GM12878 (cell line): ENCODE measurements at regions not wholly inside any gene's neighbourhood (a gene's known extent, or its start where the extent isn't known, plus 50 kb on each side); places are given as distances from the start of the nearest gene placed in this dataset.

Experiments
- ATAC-seq: fragments of 200-7000 bp; cut with Tn5 transposase; 3 replicates; pipeline ENCODE4 v1.9.1; 2020; ENCODE audit warnings: mild to moderate bottlenecking, moderate library complexity
- BruUV-seq: library from RNA; stranded (reverse); fragments of 400-500 nt; replicated peaks from 2 replicates; lab custom pipeline; 2021; lab: Mats Ljungman, UMichigan
- CTCF ChIA-PET: fragments of 300-600 bp; sonication (Branson Sonifier 250); formaldehyde crosslinking; extraction: SDS; loops from one replicate; lab custom pipeline; 2021; ENCODE audit warnings: inconsistent platforms; lab: Yijun Ruan, JAX
- POLR2A ChIA-PET: fragments of 350-600 bp; formaldehyde crosslinking; extraction: SDS; loops from one replicate; lab custom pipeline; 2021; ENCODE audit warnings: inconsistent platforms; lab: Charles Lee
- RAD21 ChIA-PET: fragments of 300-600 bp; sonication (Branson Sonifier 250); formaldehyde crosslinking; loops from one replicate; lab custom pipeline; 2023; ENCODE audit warnings: antibody characterized with exemption; ENCODE audit not compliant: unreplicated experiment; lab: Charles Lee
- SMC1A ChIA-PET: fragments of 300-600 bp; sonication (Branson Sonifier 250); formaldehyde crosslinking; loops from one replicate; lab custom pipeline; 2023; ENCODE audit not compliant: unreplicated experiment, uncharacterized antibody; lab: Charles Lee
- DNase-seq: peaks from one replicate; pipeline ENCODE4 v3.0.0-alpha.2; 2011; ENCODE audit warnings: low read depth, low spot score
- FAIRE-seq: peaks from 3 replicates; lab custom pipeline; 2011; peaks lifted over from hg19 to GRCh38; lab: Jason Lieb, UNC
- H2AFZ ChIP-seq: 2 replicates; pipeline ENCODE4 v1.6.0; 2011; ENCODE audit warnings: low read depth, low read length, control low read depth; ENCODE audit not compliant: control insufficient read depth
- H3K27ac ChIP-seq: 2 replicates; pipeline ENCODE4 v1.5.1; 2011; ENCODE audit warnings: control low read depth; ENCODE audit not compliant: control insufficient read depth, insufficient read depth
- H3K27me3 ChIP-seq, 2 experiments: replicated peaks in 1 of 2; 2 replicates each; pipeline versions ENCODE4 v1.6.0 to v1.6.1; 2011; ENCODE audit warnings: low read length in 1 of 2; ENCODE audit not compliant: control insufficient read depth in 2 of 2, insufficient read depth in 2 of 2
- H3K36me3 ChIP-seq, 2 experiments: 2 replicates each; pipeline ENCODE4 v1.5.1; 2011; ENCODE audit warnings: low read length in 1 of 2; ENCODE audit not compliant: control insufficient read depth in 2 of 2, insufficient read depth in 2 of 2
- H3K4me1 ChIP-seq: 2 replicates; pipeline ENCODE4 v1.6.1; 2011; ENCODE audit warnings: mild to moderate bottlenecking, low read length, moderate library complexity, mixed read lengths; ENCODE audit not compliant: control insufficient read depth, insufficient read depth
- H3K4me2 ChIP-seq: 2 replicates; pipeline ENCODE4 v1.6.0; 2011; ENCODE audit warnings: control low read depth; ENCODE audit not compliant: control insufficient read depth, insufficient read depth
- H3K4me3 ChIP-seq: fragments of 200-600 bp; sonication (generic); 2 replicates; pipeline ENCODE4 v1.5.1; 2016
- H3K79me2 ChIP-seq: 2 replicates; pipeline ENCODE4 v1.6.0; 2011; ENCODE audit warnings: low read length; ENCODE audit not compliant: control insufficient read depth, insufficient read depth
- H3K9ac ChIP-seq: 2 replicates; pipeline ENCODE4 v1.8.0; 2011; ENCODE audit warnings: low read length, control low read depth, mixed read lengths; ENCODE audit not compliant: control insufficient read depth, insufficient read depth
- H3K9me3 ChIP-seq: replicated peaks from 3 replicates; pipeline ENCODE4 v1.5.1; 2011; ENCODE audit warnings: mild to moderate bottlenecking, low read length; ENCODE audit not compliant: control insufficient read depth, insufficient read depth
- H4K20me1 ChIP-seq: 2 replicates; pipeline ENCODE4 v1.6.0; 2011; ENCODE audit not compliant: control insufficient read depth, insufficient read depth
- BACH1 ChIP-seq: fragments of 450-650 bp; IDR thresholded peaks from 2 replicates; pipeline ENCODE4 v1.6.1; 2017; ENCODE audit warnings: mild to moderate bottlenecking, borderline replicate concordance
- BCL11A ChIP-seq: IDR thresholded peaks from 2 replicates; pipeline ENCODE4 v1.6.1; 2011; ENCODE audit warnings: low read depth, low read length
- CBX3 ChIP-seq: fragments of 200-600 bp; sonication (generic); IDR thresholded peaks from 2 replicates; pipeline ENCODE4 v1.6.1; 2016; ENCODE audit warnings: low read depth, borderline replicate concordance
- CHD1 ChIP-seq: IDR thresholded peaks from 2 replicates; pipeline ENCODE4 v1.6.1; 2012; ENCODE audit warnings: low read depth, low read length, improper control_type of control experiment
- CREM ChIP-seq: IDR thresholded peaks from 2 replicates; pipeline ENCODE4 v1.6.1; 2014; ENCODE audit warnings: antibody characterized with exemption, low read depth
- JUNB ChIP-seq: IDR thresholded peaks from 2 replicates; pipeline ENCODE4 v1.6.1; 2016; ENCODE audit warnings: antibody characterized with exemption, mild to moderate bottlenecking
- JUND ChIP-seq: IDR thresholded peaks from 2 replicates; pipeline ENCODE4 v1.6.1; 2012; ENCODE audit warnings: low read depth, mild to moderate bottlenecking, low read length, improper control_type of control experiment, moderate library complexity
- KLF5 ChIP-seq: fragments of 450-650 bp; IDR thresholded peaks from 2 replicates; pipeline ENCODE4 v1.6.1; 2014; ENCODE audit warnings: mild to moderate bottlenecking; ENCODE audit not compliant: partially characterized antibody
- NFIC ChIP-seq: IDR thresholded peaks from 2 replicates; pipeline ENCODE4 v1.6.1; 2012; ENCODE audit warnings: low read depth, mild to moderate bottlenecking, inconsistent platforms, low read length, moderate library complexity
- NFYA ChIP-seq: IDR thresholded peaks from 2 replicates; pipeline ENCODE4 v1.6.1; 2011; ENCODE audit warnings: low read depth, mild to moderate bottlenecking, low read length, improper control_type of control experiment, borderline replicate concordance
- PAX8 ChIP-seq: fragments of 450-650 bp; IDR thresholded peaks from 2 replicates; pipeline ENCODE4 v1.6.1; 2017; ENCODE audit warnings: mild to moderate bottlenecking, moderate library complexity
- POLR2AphosphoS2 ChIP-seq: IDR thresholded peaks from 2 replicates; pipeline ENCODE4 v1.6.1; 2011; ENCODE audit warnings: low read depth, mild to moderate bottlenecking, low read length, improper control_type of control experiment, moderate library complexity
- RB1 ChIP-seq: fragments of 450-650 bp; formaldehyde crosslinking; IDR thresholded peaks from 2 replicates; pipeline ENCODE4 v1.6.1; 2017; ENCODE audit warnings: mild to moderate bottlenecking, borderline replicate concordance
- RELB ChIP-seq: fragments of 450-650 bp; IDR thresholded peaks from 2 replicates; pipeline ENCODE4 v1.6.1; 2017; ENCODE audit warnings: low read depth, mild to moderate bottlenecking, moderate library complexity
- RFX5 ChIP-seq: IDR thresholded peaks from 2 replicates; pipeline ENCODE4 v1.6.1; 2011; ENCODE audit warnings: low read depth, low read length, improper control_type of control experiment
- RUNX3 ChIP-seq: IDR thresholded peaks from 2 replicates; pipeline ENCODE4 v1.6.1; 2012; ENCODE audit warnings: low read length, inconsistent platforms
- SIX5 ChIP-seq: IDR thresholded peaks from 2 replicates; pipeline ENCODE4 v1.6.1; 2011; ENCODE audit warnings: mild to moderate bottlenecking, low read depth, low read length, moderate library complexity; ENCODE audit not compliant: severe bottlenecking
- SREBF1 ChIP-seq: IDR thresholded peaks from 2 replicates; pipeline ENCODE4 v1.6.1; 2012; ENCODE audit warnings: mild to moderate bottlenecking, low read length
- ZNF217 ChIP-seq: fragments of 450-650 bp; IDR thresholded peaks from 2 replicates; pipeline ENCODE4 v1.6.1; 2017; ENCODE audit warnings: antibody characterized with exemption, mild to moderate bottlenecking
- ZNF24 ChIP-seq: fragments of 450-650 bp; IDR thresholded peaks from 2 replicates; pipeline ENCODE4 v1.6.1; 2017; ENCODE audit warnings: antibody characterized with exemption, mild to moderate bottlenecking
- ZSCAN29 ChIP-seq: fragments of 450-650 bp; IDR thresholded peaks from 2 replicates; pipeline ENCODE4 v1.6.1; 2017; ENCODE audit warnings: mild to moderate bottlenecking, moderate library complexity
- WGBS: methylation state at CpG from one replicate; pipeline ENCODE4 v1.1.6; 2016; ENCODE audit warnings: low lambda C conversion rate; ENCODE audit not compliant: insufficient replicate concordance, insufficient coverage; ENCODE audit errors: missing lambda C conversion rate; 5-methylcytosine and 5-hydroxymethylcytosine counted together
- in situ Hi-C: fragments of 300-500 bp; cut with MboI; formaldehyde crosslinking; loops from 9 replicates; pipeline ENCODE4 v1.14.3; 2018; ENCODE audit warnings: mixed read lengths
- intact Hi-C: fragments of 100-400 bp; cut with micrococcal nuclease; formaldehyde crosslinking; loops from one replicate; pipeline ENCODE4 v1.14.2; 2022; ENCODE audit not compliant: unreplicated experiment
- TF ChIP-seq, protein P1 (sequence below): fragments of 450-650 bp; IDR thresholded peaks from 2 replicates; pipeline ENCODE4 v1.6.1; 2016; ENCODE audit warnings: mild to moderate bottlenecking
- TF ChIP-seq, protein P2 (sequence below): fragments of 150-350 bp; IDR thresholded peaks from 2 replicates; pipeline ENCODE4 v1.6.1; 2014; ENCODE audit warnings: mild to moderate bottlenecking, low read depth, low read length

- TF ChIP-seq POLR2AphosphoS2 (no peak), ZNF217 (no peak), ZSCAN29 (no peak), ZNF24 (no peak), RUNX3 (no peak), NFYA (no peak), CBX3 (no peak), KLF5 (no peak), BACH1 (no peak), NFIC (no peak), SIX5 (no peak), CREM (no peak), RB1 (no peak)
- TF ChIP-seq, protein P1, sequence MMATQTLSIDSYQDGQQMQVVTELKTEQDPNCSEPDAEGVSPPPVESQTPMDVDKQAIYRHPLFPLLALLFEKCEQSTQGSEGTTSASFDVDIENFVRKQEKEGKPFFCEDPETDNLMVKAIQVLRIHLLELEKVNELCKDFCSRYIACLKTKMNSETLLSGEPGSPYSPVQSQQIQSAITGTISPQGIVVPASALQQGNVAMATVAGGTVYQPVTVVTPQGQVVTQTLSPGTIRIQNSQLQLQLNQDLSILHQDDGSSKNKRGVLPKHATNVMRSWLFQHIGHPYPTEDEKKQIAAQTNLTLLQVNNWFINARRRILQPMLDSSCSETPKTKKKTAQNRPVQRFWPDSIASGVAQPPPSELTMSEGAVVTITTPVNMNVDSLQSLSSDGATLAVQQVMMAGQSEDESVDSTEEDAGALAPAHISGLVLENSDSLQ: no peak
- TF ChIP-seq, all 136 proteins: peak for 0
Observed at GRCh38 chr16:17965133-17965900, 371.2 kb downstream of the NPIPA8 start (continued).

- in situ Hi-C loops (no loop called here), intact Hi-C loops (no loop called here)
- Histone ChIP-seq H3K9ac (no peak overlapping the region), H3K36me3 (no peaks in the 10 kb centered on the region), H2AFZ (no peak overlapping the region), H3K27ac (peak overlapping the region; percentile 44; the same call in 1 of the 2 replicates), H3K4me1 (peaks cover 17% of the 10 kb centered on the region), H3K4me2 (peak overlapping the region; percentile 7; the same call in 1 of the 2 replicates), H3K4me3 (no peak overlapping the region), H3K9me3 (no peaks in the 10 kb centered on the region; the same call in 1 of the 3 replicates), H4K20me1 (no peaks in the 10 kb centered on the region), H3K79me2 (no peaks in the 10 kb centered on the region), H3K27me3 (no peaks in the 10 kb centered on the region)
- ChIA-PET RAD21 (interaction anchor here (1.3 kb wide), 1 partner anchor 24 kb away, joined by 3 read pairs; no protein-coding TSS in a partner anchor), CTCF (no interaction called here), POLR2A (no interaction called here), SMC1A (interaction anchor here (0.7 kb wide), 1 partner anchor 42 kb away, joined by 4 read pairs; no protein-coding TSS in a partner anchor)
- no TSS peak for BruUV-seq
- no peak for FAIRE-seq
- 92% methylated on average over 3 of the region's 3 CpGs for WGBS
- no peak for DNase-seq
- ATAC-seq: no peak
- TF ChIP-seq CHD1 (no peak), SREBF1 (no peak), BCL11A (no peak), RELB (no peak), NFYA (no peak), PAX8 (no peak), RFX5 (no peak), JUNB (no peak), JUND (no peak)
- TF ChIP-seq, protein P2, sequence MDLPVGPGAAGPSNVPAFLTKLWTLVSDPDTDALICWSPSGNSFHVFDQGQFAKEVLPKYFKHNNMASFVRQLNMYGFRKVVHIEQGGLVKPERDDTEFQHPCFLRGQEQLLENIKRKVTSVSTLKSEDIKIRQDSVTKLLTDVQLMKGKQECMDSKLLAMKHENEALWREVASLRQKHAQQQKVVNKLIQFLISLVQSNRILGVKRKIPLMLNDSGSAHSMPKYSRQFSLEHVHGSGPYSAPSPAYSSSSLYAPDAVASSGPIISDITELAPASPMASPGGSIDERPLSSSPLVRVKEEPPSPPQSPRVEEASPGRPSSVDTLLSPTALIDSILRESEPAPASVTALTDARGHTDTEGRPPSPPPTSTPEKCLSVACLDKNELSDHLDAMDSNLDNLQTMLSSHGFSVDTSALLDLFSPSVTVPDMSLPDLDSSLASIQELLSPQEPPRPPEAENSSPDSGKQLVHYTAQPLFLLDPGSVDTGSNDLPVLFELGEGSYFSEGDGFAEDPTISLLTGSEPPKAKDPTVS: no peak
Observed at GRCh38 chr16:17964196-17964595, 372.3 kb downstream of the NPIPA8 start.
